HG03064 (cell line): ENCODE measurements at regions not wholly inside any gene's neighbourhood (a gene's known extent, or its start where the extent isn't known, plus 50 kb on each side); places are given as distances from the start of the nearest gene placed in this dataset.

Experiments
- ATAC-seq: cut with Tn5 transposase; IDR thresholded peaks from one replicate; pipeline ENCODE4 v1.9.1; 2021; ENCODE audit warnings: low read depth; ENCODE audit not compliant: unreplicated experiment

GRCh38 chr1:162970021-162970420 lies 99.1 kb upstream of the RGS4 start:
- no peak for ATAC-seq

GRCh38 chr1:162966613-162967012 lies 102.5 kb upstream of the RGS4 start:
- no peak for ATAC-seq

DNA sequence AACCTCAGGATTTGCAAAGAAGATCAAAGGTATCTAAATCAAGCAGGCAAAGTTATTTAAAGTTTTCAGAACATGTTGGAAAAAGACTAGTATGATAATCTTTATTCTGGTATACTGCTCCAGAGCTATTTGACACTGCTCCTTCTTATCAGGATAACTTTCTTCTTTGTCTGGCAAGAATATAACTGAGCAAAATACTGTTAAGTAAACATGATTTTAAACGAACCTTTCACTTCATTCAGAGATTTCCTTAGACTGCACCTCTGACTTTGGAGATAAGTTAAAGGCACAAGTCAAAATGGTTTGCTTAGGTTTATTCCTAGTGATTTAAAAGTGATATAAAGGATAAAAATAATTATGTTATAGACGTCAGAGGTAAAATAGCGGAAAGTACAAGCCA lies 103.9 kb upstream of the CCDC190 start:
- no peak for ATAC-seq

DNA sequence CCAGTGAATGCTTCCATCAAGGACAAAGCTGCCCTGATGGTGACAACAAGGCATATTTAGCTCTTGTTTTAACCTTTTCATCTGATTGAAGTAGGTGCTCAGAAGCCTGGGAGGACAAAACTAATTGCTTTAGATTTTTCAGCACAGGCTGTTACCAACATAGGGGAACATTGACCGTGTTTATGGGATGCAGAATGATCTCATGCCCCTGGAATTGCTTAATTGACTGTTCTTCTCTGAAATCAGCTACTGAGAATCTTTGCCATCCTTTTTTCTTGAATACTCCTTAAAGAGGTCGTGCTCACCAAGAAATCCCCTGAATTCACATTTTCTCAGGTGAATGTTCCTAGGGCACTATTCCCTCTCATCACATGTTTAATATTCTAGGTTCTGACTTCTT lies 95.9 kb upstream of the CCDC190 start:
- no peak for ATAC-seq

GRCh38 chr1:162954824-162955223 lies 93.8 kb upstream of the CCDC190 start:
- ATAC-seq: no peak

- ATAC-seq: no peak
Measured at GRCh38 chr1:162952956-162953355, 92.0 kb upstream of the CCDC190 start.

DNA sequence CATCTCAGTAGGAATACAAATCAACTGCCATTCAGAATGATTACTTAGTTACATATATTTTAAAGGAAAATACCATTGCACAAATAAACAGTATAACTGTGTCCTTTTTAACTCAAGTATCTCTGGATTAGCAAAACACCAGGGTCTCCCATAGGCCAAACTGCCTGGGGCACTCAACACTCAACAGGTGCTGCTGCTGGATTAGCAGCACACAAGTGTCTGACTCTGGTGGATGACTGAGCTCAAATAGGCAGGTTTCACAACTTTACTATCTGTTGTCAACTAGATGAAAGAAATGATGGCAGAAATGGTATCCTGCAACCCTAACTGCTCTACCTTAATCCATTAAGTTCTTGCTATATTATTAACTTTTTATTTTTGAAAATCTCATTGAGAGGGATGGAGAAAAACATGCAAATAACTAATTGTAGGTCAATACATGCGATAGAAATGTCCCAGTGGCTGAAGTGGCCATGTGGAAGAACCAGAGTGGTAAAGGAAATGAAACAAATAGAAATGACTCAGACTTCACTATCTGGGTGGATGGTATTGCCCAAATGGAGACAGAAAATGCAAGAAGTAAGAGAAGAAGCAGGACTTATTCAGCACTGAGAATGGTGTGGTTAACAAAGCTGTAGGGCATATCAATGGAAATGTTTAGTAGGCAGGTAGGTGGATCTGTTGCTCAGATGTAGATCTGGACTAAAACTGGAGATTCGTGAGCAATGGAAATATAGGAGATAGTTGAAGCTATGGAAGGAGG lies 90.8 kb upstream of the CCDC190 start:
- ATAC-seq: peak; percentile 89

DNA sequence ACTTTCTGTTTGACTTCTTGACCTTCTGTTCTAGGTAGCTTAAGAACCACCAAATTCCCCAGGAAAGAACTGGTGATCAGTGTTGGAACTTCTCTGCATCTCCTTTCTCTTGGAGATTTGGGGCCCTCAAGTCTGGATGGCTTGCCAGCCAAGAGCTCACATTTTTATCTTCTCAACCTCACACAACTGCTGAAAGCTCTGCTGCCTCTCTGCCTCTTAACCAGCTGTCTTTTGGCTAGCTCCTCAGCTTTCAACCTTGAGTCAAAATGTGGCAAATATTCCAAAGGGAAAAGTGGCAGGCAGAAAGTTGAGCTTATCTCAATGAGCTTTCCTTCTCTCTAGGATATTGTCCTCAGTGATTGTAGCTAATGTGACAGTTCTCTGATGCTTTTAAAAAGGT lies 89.2 kb upstream of the CCDC190 start:
- no peak for ATAC-seq

DNA sequence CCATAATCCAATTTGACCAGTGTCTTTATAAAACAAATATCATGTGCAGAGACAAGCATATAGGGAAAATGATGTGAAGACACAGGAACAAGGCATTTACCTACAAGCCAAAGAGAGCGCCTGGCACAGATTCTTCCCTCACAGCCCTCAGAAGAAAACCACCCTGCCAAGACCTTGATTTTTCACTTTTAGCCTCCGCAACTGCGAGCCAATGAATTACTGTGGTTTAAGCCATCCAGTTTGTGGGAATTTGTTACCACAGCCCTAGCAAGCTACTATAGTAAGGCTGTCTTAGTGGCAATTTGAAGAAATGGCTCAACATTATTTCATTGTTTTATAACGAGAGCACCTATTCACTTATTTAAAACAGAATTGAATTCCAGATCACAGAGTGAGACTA lies 85.7 kb upstream of the CCDC190 start:
- ATAC-seq: no peak

DNA sequence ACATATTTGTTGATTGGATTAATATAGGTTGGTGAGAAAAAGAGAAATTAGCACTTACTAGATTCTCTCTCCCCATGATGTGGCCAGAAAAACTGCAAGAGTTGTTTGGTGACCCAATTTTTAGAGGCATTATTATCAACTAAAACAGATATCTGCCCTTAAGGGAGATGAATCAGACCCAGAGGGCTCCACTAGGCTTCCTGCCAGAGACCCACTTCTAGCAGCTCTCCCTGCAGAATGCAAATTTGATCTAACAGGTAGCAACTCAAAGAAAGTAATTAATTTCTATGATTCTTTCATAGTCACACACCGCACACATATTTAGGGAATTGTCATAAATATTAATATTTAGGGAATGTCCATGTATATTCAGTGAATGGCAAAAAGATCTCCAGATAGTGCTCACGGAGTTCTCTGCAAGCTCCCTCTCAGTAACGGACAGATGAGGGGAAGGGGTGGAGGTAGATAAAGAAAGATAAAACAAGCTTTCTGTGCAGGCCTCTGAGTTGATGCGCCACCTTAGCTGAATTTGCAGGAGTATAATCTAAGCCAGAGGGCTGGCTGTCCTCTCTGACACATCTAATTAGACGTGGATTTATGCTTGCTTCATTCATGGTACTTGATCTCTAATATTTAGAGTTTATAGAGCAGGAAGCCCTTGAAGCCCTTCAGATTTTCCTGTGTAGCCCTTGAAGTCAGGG lies 84.1 kb upstream of the CCDC190 start:
- ATAC-seq: no peak

DNA sequence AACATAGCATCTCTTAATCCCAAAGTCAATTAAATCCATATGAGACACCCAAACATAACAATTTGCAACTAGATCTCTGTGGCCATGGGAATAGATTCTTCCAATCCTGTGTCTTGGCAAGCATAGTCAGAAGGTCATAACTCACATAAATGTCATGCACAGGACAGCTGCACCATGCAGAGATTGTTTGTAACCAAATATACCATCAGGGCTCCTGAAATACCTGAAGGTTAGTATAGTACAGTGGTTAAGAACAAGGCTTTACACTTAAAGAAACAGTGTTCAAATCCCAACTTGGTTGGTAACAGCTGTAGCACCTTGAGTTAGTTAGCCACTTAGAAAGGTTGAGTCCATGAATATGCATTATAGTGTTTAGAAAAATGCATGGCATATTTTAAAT lies 82.6 kb upstream of the CCDC190 start:
- ATAC-seq: no peak

DNA sequence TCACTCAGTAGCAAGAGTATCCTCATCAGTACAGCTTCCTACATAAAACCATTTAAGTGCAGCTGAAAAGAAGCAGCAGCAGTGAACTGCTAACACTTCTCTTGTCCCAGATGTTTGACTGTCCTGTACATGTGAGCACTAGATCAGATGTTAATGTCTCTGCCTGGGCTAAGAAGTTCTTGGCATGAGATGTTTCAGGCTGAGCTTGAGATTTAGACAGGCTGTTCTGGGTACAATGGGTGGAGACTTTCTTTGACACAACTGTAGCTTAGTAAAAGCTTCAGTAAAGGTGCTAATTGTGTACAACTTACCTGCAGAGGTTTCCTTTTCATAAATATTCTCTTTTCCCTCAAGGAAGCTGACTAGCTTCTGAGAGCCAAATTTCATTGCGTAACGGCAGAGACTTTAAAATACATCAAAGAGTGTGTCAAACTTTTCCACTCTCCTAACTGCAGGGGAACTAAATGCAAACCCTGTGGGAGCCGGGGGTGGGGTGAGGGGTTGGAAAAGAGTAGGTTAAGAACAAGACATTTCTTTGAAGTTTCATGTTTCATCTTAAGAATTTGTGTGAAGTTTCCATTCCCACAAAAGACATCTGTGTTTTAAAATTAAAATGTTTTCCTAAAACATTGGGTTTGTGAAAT lies 82.1 kb upstream of the CCDC190 start:
- no peak for ATAC-seq

- no peak for ATAC-seq
Measured at GRCh38 chr1:162941024-162941423, 80.0 kb upstream of the CCDC190 start.

GRCh38 chr1:162939035-162939434 lies 78.1 kb upstream of the CCDC190 start:
- no peak for ATAC-seq

DNA sequence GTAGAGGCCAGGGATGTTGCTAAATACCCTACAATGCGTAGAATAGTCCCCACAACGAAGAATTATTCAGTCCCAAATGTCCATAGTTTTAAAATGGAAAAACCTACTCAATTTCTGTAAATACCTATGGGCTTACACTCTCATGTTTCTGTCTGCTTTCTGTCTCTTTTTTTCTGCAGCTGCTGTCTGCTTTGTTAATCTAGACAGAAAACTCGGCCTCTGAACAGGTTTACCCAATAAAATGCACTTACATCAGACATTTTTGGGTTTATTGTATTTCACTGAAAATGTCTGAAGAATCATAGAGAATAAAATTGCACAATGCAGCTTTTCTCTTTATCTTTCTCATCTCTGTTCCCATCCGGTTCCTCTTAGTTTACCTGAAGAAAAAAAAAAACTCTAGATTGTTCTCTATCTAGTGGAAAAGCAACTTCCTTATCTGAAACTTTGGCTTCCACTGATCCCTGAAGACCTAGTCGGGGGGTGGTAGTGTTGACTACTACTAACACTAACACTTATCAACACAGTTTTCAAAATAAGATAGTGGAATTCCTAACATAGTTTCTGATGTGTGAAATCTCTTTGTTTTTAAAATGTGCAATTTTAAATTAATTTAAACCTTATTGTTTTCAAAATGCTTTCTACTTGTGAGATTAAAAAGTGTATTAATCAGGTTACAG lies 76.9 kb upstream of the CCDC190 start:
- no peak for ATAC-seq

GRCh38 chr1:162930976-162931560 lies 70.1 kb upstream of the CCDC190 start:
- no peak for ATAC-seq

GRCh38 chr1:162930532-162930931 lies 69.6 kb upstream of the CCDC190 start:
- no peak for ATAC-seq

DNA sequence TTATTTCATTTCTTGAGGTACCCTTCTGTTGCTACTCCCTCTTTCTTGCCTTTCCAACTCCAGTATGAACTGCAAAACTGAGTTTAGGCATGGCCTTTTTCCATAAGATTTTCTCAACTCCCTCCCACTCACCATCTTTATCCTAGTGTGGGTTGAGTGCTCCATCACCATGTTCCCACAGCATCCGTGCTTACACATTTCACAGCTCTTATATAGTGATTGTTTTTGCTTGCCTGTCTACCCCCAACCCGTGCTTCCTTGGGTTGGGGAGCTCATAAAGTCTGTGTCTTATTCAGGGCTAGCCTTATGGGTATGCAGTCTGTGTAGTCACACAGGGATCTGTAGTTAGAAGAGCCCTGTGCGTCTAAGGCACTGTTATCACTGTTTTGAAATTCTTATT lies 68.2 kb upstream of the CCDC190 start:
- ATAC-seq: no peak

DNA sequence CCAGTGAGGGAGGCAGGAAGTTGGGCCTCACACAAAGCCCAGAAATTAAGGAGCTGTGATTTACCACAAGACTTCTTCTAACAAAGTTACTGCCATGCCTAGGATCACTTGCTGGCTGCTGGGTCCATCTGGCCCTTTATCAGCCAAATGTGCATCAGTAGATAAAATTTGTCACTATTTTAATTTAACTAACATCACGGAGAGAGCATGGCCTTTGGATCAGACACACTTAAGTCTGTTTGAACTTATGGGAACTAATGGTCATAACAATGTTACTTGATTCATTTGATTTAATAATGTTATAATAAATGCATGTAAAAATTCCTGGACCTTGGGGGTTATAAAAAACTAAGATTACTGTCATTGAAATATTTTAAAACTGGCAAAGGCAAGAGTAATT lies 67.2 kb upstream of the CCDC190 start:
- no peak for ATAC-seq

- no peak for ATAC-seq
Measured at GRCh38 chr1:162927421-162927820, 66.4 kb upstream of the CCDC190 start.

DNA sequence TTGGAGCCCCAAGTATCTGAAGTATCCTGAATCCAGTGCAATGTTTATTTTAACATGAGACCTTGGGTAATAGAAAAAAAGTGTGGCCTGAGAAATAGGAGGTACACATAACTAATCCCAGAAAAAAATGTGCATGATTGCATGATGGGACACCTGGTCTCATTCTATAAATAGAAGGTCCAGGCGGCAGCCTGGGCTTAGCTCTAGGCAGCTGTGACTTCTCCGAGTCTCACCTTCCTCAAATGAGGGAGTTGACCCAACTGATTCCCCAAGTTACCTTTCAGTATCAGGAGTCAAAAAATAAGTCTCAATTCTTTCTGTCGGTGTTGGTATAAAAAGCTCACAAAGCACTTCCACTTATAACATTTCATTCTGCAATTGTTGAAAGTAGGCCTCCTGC lies 65.9 kb upstream of the CCDC190 start:
- no peak for ATAC-seq
